ENCODE measurements at regions not wholly inside any gene's neighbourhood (a gene's known extent, or its start where the extent isn't known, plus 50 kb on each side); places are given as distances from the start of the nearest gene placed in this dataset.
"Not testable (repeated sequence)": the region's sequence is repeated elsewhere in the genome, so short reads cannot be mapped to it uniquely, and the experiment has no call there.

GRCh38 chr18:30465096-30465495, 577.4 kb downstream of the DSC3 start:
- Histone ChIP-seq H3K27me3 (ENCODE audit: insufficient read depth, low read length) (no peaks in the 10 kb centered on the region), H3K4me3 (ENCODE audit: low read length) (no peak overlapping the region), H3K9me3 (ENCODE audit: low read depth, low read length) (no peaks in the 10 kb centered on the region), H3K4me1 (ENCODE audit: insufficient read depth, low read length) (no peaks in the 10 kb centered on the region)

DNA sequence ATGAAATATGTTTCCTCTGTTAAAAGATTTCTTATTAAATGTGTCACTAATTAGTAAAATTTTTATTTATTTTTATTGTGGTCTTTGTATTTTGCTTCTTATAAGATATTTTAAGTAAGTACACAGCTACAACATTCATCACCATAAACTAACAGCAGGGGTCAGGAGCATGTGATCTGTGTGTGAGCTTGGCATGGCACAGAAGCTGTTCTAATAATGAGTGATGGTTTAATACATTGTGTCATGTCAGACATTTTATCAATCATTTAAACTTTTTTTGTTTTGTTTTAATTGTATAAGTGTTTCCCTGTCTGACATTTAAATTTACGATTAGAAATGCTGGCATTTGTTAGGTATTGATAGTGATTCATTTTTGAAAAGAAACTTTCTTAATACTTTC, 585.4 kb downstream of the DSC3 start:
- Histone ChIP-seq H3K9me3 (ENCODE audit: low read depth, low read length) (no peaks in the 10 kb centered on the region), H3K4me1 (ENCODE audit: insufficient read depth, low read length) (no peaks in the 10 kb centered on the region), H3K4me3 (ENCODE audit: low read length) (no peak overlapping the region), H3K27me3 (ENCODE audit: insufficient read depth, low read length) (no peaks in the 10 kb centered on the region)

GRCh38 chr18:30455741-30456140, 586.8 kb downstream of the DSC3 start:
- no peaks in the 10 kb centered on the region for H3K9me3 ChIP-seq (ENCODE audit: low read depth, low read length)
- H3K4me1 ChIP-seq (ENCODE audit: insufficient read depth, low read length) = no peaks in the 10 kb centered on the region
- no peak overlapping the region for H3K4me3 ChIP-seq (ENCODE audit: low read length)
- no peaks in the 10 kb centered on the region for H3K27me3 ChIP-seq (ENCODE audit: insufficient read depth, low read length)

DNA sequence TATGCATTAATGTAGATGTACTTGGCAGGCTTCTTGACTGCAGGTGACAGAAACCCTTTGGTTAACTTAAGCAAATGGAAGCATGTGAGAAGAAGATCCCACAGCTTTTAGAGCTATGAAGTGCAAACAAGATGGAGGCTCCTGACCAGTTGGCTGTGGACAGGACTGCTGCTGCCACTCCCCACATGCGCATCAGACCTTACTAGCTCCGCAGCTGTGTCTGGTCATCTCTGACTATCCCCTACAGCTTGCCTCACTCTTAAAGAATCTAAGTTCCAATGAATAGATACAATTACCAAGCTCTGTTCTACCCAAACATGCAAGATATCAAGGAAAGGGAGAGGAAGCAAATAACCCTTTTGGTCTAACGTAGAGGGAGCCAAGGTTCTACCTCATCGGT, 587.6 kb downstream of the DSC3 start:
- no peaks in the 10 kb centered on the region for H3K4me1 ChIP-seq (ENCODE audit: insufficient read depth, low read length)
- no peak overlapping the region for H3K4me3 ChIP-seq (ENCODE audit: low read length)
- H3K27me3 ChIP-seq (ENCODE audit: insufficient read depth, low read length) = no peaks in the 10 kb centered on the region
- no peaks in the 10 kb centered on the region for H3K9me3 ChIP-seq (ENCODE audit: low read depth, low read length)

DNA sequence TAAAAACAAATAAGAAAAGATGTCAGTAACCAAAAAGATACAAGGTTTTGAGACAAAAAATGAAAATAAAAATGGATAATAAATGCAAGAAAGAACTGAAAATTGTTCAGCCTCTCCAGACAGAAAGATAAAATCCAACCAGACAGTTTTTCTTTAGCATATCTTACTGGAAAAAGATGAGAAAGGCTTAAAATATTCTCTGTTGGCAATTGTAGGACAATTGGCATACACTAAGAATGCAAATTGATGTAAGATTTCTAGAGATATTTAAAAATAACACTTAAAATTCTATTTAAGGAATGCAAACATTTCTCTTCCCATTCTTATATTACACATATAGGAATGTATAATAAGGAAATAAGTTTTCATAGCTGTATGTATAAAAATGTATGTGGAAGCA, 590.6 kb downstream of the DSC3 start:
- H3K9me3 ChIP-seq (ENCODE audit: low read depth, low read length) = no peaks in the 10 kb centered on the region
- H3K27me3 ChIP-seq (ENCODE audit: insufficient read depth, low read length) = no peaks in the 10 kb centered on the region
- no peak overlapping the region for H3K4me3 ChIP-seq (ENCODE audit: low read length)
- H3K4me1 ChIP-seq (ENCODE audit: insufficient read depth, low read length) = no peaks in the 10 kb centered on the region

DNA sequence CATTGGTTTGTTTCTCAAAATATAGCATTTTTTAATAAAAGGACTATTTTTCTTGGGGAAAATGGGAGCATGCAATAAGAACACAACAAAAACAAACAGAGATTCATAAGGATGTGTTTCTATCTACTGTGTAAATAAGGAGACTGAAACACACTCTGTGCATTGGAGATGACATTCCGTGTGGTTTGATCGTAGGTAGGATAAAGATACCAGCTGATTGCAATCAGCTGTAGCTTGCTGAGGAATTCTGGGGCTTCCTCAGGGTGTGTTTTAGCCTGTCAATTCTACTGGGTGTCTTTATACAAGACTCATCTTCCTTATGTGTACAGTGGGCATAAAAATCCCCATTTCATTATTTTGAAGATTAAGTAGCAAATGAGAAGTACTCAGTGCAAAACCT, 591.6 kb downstream of the DSC3 start:
- no peaks in the 10 kb centered on the region for H3K4me1 ChIP-seq (ENCODE audit: insufficient read depth, low read length)
- no peak overlapping the region for H3K4me3 ChIP-seq (ENCODE audit: low read length)
- no peaks in the 10 kb centered on the region for H3K27me3 ChIP-seq (ENCODE audit: insufficient read depth, low read length)
- H3K9me3 ChIP-seq (ENCODE audit: low read depth, low read length) = no peaks in the 10 kb centered on the region

- Histone ChIP-seq H3K4me1 (ENCODE audit: insufficient read depth, low read length) (no peaks in the 10 kb centered on the region), H3K27me3 (ENCODE audit: insufficient read depth, low read length) (no peaks in the 10 kb centered on the region), H3K4me3 (ENCODE audit: low read length) (no peak overlapping the region), H3K9me3 (ENCODE audit: low read depth, low read length) (no peaks in the 10 kb centered on the region)
Measured at GRCh38 chr18:30446605-30447004, 595.9 kb downstream of the DSC3 start.

DNA sequence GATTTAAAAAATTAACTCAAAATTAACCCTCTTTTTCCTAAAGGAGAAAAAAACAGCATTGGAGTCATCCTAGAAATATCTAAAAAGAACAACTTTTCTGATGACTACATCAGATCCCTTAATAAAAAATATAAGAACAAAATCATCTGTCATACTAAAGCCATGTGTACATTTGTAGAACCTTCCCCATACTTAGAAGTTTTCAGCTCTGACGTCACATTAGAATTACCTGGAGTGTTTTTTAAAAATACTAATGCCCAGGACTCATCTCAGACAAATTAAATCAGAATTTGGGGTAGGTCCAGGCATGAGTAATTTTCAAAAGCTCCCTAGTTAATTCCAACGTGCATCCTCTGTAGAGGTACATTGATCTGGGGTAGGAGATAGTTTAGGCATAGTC, 598.0 kb downstream of the DSC3 start:
- no peaks in the 10 kb centered on the region for H3K4me1 ChIP-seq (ENCODE audit: insufficient read depth, low read length)
- no peak overlapping the region for H3K4me3 ChIP-seq (ENCODE audit: low read length)
- no peaks in the 10 kb centered on the region for H3K9me3 ChIP-seq (ENCODE audit: low read depth, low read length)
- H3K27me3 ChIP-seq (ENCODE audit: insufficient read depth, low read length) = no peaks in the 10 kb centered on the region

- no peaks in the 10 kb centered on the region for H3K4me1 ChIP-seq (ENCODE audit: insufficient read depth, low read length)
- no peak overlapping the region for H3K4me3 ChIP-seq (ENCODE audit: low read length)
- no peaks in the 10 kb centered on the region for H3K9me3 ChIP-seq (ENCODE audit: low read depth, low read length)
- H3K27me3 ChIP-seq (ENCODE audit: insufficient read depth, low read length) = no peaks in the 10 kb centered on the region
Measured at GRCh38 chr18:30440351-30440750, 602.2 kb downstream of the DSC3 start.

DNA sequence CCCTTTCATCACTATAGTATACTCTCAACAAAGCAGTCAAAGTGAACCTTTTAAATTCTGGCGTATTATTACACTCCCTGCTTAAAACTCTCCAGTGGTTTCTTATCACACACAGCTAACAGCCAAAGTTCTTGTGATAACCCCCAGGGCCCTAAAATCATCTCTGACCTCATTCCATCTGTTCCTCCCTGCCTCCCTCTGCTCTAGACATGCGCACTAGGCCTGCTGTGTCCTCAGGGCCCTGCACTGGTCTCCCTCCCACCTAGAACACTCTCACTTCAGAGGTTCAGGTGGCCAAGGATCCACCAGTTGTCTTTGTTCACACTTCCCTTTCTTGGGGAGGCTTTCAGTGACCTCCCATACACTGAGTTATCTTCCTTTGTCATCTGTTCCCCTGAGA, 603.4 kb downstream of the DSC3 start:
- H3K4me1 ChIP-seq (ENCODE audit: insufficient read depth, low read length) = no peaks in the 10 kb centered on the region
- no peak overlapping the region for H3K4me3 ChIP-seq (ENCODE audit: low read length)
- H3K9me3 ChIP-seq (ENCODE audit: low read depth, low read length) = no peaks in the 10 kb centered on the region
- H3K27me3 ChIP-seq (ENCODE audit: insufficient read depth, low read length) = no peaks in the 10 kb centered on the region

DNA sequence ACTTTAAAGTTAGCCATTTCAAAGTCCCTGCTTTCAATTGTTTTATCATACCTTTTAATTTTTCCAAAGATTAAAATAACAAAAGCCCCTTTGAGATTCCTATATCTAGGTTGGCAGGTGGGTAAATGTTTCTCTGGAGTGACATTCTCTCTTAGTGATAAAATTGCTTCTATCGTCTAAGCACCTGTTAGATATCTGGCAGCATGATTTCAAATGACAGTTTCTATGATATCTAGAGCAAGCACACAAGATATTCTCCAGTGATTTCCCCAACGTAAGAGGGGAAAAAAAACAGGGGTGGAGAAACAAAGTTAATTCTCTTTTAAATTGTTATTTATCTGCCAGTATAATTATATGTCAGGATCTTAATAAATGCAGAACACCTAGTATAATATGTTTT, 610.2 kb downstream of the DSC3 start:
- H3K9me3 ChIP-seq (ENCODE audit: low read depth, low read length) = no peaks in the 10 kb centered on the region
- no peak overlapping the region for H3K4me3 ChIP-seq (ENCODE audit: low read length)
- H3K4me1 ChIP-seq (ENCODE audit: insufficient read depth, low read length) = no peaks in the 10 kb centered on the region
- no peaks in the 10 kb centered on the region for H3K27me3 ChIP-seq (ENCODE audit: insufficient read depth, low read length)

GRCh38 chr18:30419399-30419798, 623.1 kb downstream of the DSC3 start:
- H3K4me3 ChIP-seq (ENCODE audit: low read length); H3K27me3 ChIP-seq (ENCODE audit: insufficient read depth, low read length); H3K4me1 ChIP-seq (ENCODE audit: insufficient read depth, low read length); H3K9me3 ChIP-seq (ENCODE audit: low read depth, low read length): not testable (repeated sequence)

DNA sequence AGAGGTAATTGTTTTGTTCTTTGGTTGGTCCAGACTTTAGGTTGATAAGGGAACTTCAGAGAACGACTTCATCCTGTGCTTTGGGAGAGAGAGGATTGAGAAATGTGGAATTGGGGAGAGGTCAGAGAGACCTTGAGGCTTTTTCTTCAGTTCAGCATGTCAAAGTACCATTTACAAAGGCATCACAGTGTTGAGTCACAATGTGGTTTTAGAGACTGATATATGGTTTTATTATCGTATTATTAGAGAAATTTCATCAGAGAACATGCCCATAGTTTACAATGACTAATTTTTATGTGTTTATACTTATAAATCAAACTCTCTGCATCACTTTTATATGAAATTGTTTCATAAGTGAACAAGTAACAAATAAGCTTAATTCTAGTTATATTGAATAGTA, 626.6 kb downstream of the DSC3 start:
- Histone ChIP-seq H3K4me3 (ENCODE audit: low read length) (no peak overlapping the region), H3K4me1 (ENCODE audit: insufficient read depth, low read length) (no peaks in the 10 kb centered on the region), H3K9me3 (ENCODE audit: low read depth, low read length) (no peaks in the 10 kb centered on the region), H3K27me3 (ENCODE audit: insufficient read depth, low read length) (no peaks in the 10 kb centered on the region)

DNA sequence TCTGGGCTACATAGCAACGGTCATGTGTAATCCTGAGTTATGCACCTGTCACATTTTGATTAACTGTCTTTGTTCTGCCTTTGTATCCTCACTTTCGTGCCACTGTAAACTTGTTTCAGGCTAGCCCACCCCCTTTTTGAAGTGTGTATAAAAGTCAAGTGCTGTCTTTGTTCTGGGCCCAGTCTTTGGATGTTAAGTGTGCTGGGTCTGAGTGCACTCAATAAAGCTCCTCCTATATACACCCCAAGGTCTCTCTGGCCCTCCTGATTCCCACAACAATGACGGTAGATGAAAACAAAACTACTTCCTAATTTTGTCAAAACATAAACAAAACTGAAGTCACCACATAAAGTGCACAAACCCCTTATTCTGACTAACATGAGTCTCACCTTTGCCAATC, 633.4 kb downstream of the DSC3 start:
- Histone ChIP-seq H3K4me1 (ENCODE audit: insufficient read depth, low read length) (no peaks in the 10 kb centered on the region), H3K4me3 (ENCODE audit: low read length) (no peak overlapping the region), H3K27me3 (ENCODE audit: insufficient read depth, low read length) (no peaks in the 10 kb centered on the region), H3K9me3 (ENCODE audit: low read depth, low read length) (no peaks in the 10 kb centered on the region)

- H3K4me1 ChIP-seq (ENCODE audit: insufficient read depth, low read length) = no peaks in the 10 kb centered on the region
- H3K4me3 ChIP-seq (ENCODE audit: low read length) = no peak overlapping the region
- no peaks in the 10 kb centered on the region for H3K27me3 ChIP-seq (ENCODE audit: insufficient read depth, low read length)
- H3K9me3 ChIP-seq (ENCODE audit: low read depth, low read length) = no peaks in the 10 kb centered on the region
Measured at GRCh38 chr18:30406728-30407127, 635.8 kb downstream of the DSC3 start.

DNA sequence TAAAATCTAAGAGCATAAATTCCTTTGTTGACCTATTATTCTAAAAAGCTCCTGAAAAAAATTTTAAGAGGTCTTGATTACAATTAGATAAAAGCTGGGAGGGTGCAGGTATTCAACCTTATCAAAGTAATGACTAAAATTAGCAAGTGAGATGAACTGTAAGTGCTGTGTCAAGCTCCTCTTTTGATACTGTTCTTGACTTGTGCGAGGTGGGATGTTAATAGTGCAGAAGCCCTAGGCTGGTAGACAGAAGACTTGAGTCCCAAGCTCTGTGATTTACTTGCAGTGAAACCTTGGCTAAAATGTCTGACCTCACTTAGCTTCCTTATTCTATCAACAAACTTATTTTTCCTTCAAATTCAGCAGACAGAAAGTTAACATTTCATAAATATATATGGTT, 637.5 kb downstream of the DSC3 start:
- H3K27me3 ChIP-seq (ENCODE audit: insufficient read depth, low read length) = no peaks in the 10 kb centered on the region
- H3K4me1 ChIP-seq (ENCODE audit: insufficient read depth, low read length) = no peaks in the 10 kb centered on the region
- no peak overlapping the region for H3K4me3 ChIP-seq (ENCODE audit: low read length)
- H3K9me3 ChIP-seq (ENCODE audit: low read depth, low read length) = no peaks in the 10 kb centered on the region

GRCh38 chr18:30404422-30404821, 638.1 kb downstream of the DSC3 start:
- no peaks in the 10 kb centered on the region for H3K27me3 ChIP-seq (ENCODE audit: insufficient read depth, low read length)
- H3K4me3 ChIP-seq (ENCODE audit: low read length) = no peak overlapping the region

More at GRCh38 chr18:30404422-30404821, 638.1 kb downstream of the DSC3 start:
- Histone ChIP-seq H3K9me3 (ENCODE audit: low read depth, low read length) (no peaks in the 10 kb centered on the region), H3K4me1 (ENCODE audit: insufficient read depth, low read length) (no peaks in the 10 kb centered on the region)

Measured in mononuclear cell (primary cell).